HL-60 (cell line): ENCODE measurements at regions not wholly inside any gene's neighbourhood (a gene's known extent, or its start where the extent isn't known, plus 50 kb on each side); places are given as distances from the start of the nearest gene placed in this dataset.

Experiments
- POLR2AphosphoS5 ChIP-seq: IDR thresholded peaks from 2 replicates; pipeline ENCODE4 v1.6.1; 2012; ENCODE audit warnings: low read depth
- SPI1 ChIP-seq: IDR thresholded peaks from 2 replicates; pipeline ENCODE4 v1.6.1; 2012; ENCODE audit warnings: low read depth, mild to moderate bottlenecking, borderline replicate concordance
- TF ChIP-seq, protein P1 (sequence below): IDR thresholded peaks from one replicate; pipeline ENCODE4 v1.5.1; 2011; ENCODE audit warnings: low read length, control low read depth, inconsistent platforms; ENCODE audit not compliant: insufficient read depth

DNA sequence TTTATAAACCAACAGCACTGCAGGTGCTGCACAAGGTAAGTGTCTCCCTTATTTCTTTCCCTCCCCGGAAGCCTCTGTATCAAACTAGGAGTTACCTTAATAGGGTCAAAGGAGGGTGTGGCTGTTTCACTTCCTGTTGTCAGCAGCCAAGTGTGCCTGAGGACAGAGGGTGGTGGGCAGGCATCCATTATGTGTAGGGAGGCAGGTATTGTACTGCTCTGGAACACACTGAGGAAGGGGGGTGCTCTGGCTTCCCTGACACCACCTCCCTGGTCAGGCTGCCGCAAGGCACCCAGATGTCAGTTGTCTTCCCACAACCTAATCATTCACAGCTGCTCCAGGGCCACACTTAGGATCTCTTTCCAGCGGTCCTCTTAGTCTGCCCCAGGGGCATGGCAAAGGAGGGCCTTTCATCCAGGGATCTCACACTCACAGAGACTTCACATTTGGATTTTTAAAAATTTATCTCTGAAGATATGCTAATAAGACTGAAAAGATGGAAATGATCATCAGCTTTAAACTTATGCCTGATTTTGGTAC, 132.0 kb upstream of the ARHGAP5 start:
- no peak for TF ChIP-seq SPI1
- TF ChIP-seq POLR2AphosphoS5, result no peak
- TF ChIP-seq, protein P1, sequence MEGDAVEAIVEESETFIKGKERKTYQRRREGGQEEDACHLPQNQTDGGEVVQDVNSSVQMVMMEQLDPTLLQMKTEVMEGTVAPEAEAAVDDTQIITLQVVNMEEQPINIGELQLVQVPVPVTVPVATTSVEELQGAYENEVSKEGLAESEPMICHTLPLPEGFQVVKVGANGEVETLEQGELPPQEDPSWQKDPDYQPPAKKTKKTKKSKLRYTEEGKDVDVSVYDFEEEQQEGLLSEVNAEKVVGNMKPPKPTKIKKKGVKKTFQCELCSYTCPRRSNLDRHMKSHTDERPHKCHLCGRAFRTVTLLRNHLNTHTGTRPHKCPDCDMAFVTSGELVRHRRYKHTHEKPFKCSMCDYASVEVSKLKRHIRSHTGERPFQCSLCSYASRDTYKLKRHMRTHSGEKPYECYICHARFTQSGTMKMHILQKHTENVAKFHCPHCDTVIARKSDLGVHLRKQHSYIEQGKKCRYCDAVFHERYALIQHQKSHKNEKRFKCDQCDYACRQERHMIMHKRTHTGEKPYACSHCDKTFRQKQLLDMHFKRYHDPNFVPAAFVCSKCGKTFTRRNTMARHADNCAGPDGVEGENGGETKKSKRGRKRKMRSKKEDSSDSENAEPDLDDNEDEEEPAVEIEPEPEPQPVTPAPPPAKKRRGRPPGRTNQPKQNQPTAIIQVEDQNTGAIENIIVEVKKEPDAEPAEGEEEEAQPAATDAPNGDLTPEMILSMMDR, result no peak
